HepG2 (cell line): ENCODE measurements at regions not wholly inside any gene's neighbourhood (a gene's known extent, or its start where the extent isn't known, plus 50 kb on each side); places are given as distances from the start of the nearest gene placed in this dataset.

ENCODE experiments used
- ATAC-seq: fragments of 200-7000 bp; cut with Tn5 transposase; 3 replicates; pipeline ENCODE4 v1.9.1; 2020; ENCODE audit warnings: mild to moderate bottlenecking, moderate library complexity
- BruUV-seq: library from RNA; stranded (reverse); fragments of 400-500 nt; replicated peaks from 2 replicates; lab custom pipeline; 2021; lab: Mats Ljungman, UMichigan
- CTCF ChIA-PET: fragments of 300-600 bp; formaldehyde crosslinking; extraction: SDS; loops from one replicate; lab custom pipeline; 2021; ENCODE audit warnings: low total read pairs, inconsistent platforms, low intra/inter-chr PET ratio; lab: Yijun Ruan, JAX
- POLR2A ChIA-PET: fragments of 350-600 bp; sonication (Branson Sonifier 250); formaldehyde crosslinking; loops from one replicate; lab custom pipeline; 2020; ENCODE audit warnings: antibody characterized with exemption, inconsistent platforms; lab: Yijun Ruan, JAX
- DNase-seq: peaks from one replicate; pipeline ENCODE4 v3.0.0-alpha.2; 2015; ENCODE audit warnings: low spot score
- FAIRE-seq: peaks from 3 replicates; lab custom pipeline; 2011; peaks lifted over from hg19 to GRCh38; lab: Jason Lieb, UNC
- H2AFZ ChIP-seq: one replicate; pipeline ENCODE4 v1.6.1; 2011; ENCODE audit warnings: low read length, inconsistent platforms
- H3K27ac ChIP-seq: fragments of 300-600 bp; 3 replicates; pipeline ENCODE4 v1.8.0; 2011; ENCODE audit warnings: mixed run types, mild to moderate bottlenecking, mixed read lengths, low read length, inconsistent platforms; ENCODE audit not compliant: insufficient read depth; ENCODE audit errors: extremely low read length
- H3K27me3 ChIP-seq, 2 experiments: fragments of 200-600 bp in 1 of 2; 2 replicates in 1 of 2; 3 replicates in 1 of 2; pipeline versions ENCODE4 v1.6.0 to v1.8.0; 2011; ENCODE audit warnings: low read length in 2 of 2, mild to moderate bottlenecking in 2 of 2, moderate library complexity in 2 of 2, inconsistent platforms in 1 of 2; ENCODE audit not compliant: insufficient read depth in 2 of 2, control insufficient read depth in 1 of 2
- H3K36me3 ChIP-seq, 2 experiments: fragments of 200-600 bp in 1 of 2; replicated peaks in 1 of 2; 2 replicates in 1 of 2; 3 replicates in 1 of 2; pipeline versions ENCODE4 v1.5.1 to v1.8.0; 2011; ENCODE audit warnings: low read length in 2 of 2, inconsistent platforms in 1 of 2; ENCODE audit not compliant: insufficient read depth in 2 of 2, control insufficient read depth in 1 of 2
- H3K4me1 ChIP-seq: 2 replicates; pipeline ENCODE4 v1.5.1; 2012; ENCODE audit warnings: low read length, inconsistent platforms; ENCODE audit not compliant: insufficient read depth
- H3K4me2 ChIP-seq: 2 replicates; pipeline ENCODE4 v1.6.0; 2011; ENCODE audit warnings: low read depth, low read length, inconsistent platforms
- H3K4me3 ChIP-seq, 3 experiments: fragments of 200-600 bp in 1 of 3; sonication (generic), shearing (Covaris generic) in 1 of 3; replicated peaks in 1 of 3; 2 replicates each; pipeline ENCODE4 v1.5.1; 2011 to 2016; ENCODE audit warnings: low read length in 3 of 3, inconsistent platforms in 2 of 3, low read depth in 2 of 3, mild to moderate bottlenecking in 2 of 3, control low read depth in 1 of 3, mixed read lengths in 1 of 3; ENCODE audit not compliant: insufficient read depth in 1 of 3
- H3K79me2 ChIP-seq: one replicate; pipeline ENCODE4 v1.6.1; 2011; ENCODE audit warnings: low read length, inconsistent platforms; ENCODE audit not compliant: insufficient read depth
- H3K9ac ChIP-seq: 2 replicates; pipeline ENCODE4 v1.6.0; 2011; ENCODE audit warnings: mild to moderate bottlenecking, low read depth, low read length, inconsistent platforms; ENCODE audit not compliant: insufficient read depth
- H3K9me3 ChIP-seq: 2 replicates; pipeline ENCODE4 v1.5.1; 2012; ENCODE audit warnings: mild to moderate bottlenecking, low read length
- H4K20me1 ChIP-seq: 2 replicates; pipeline ENCODE4 v1.6.0; 2011; ENCODE audit warnings: inconsistent platforms, mild to moderate bottlenecking, low read length, moderate library complexity; ENCODE audit not compliant: insufficient read depth
- CEBPB ChIP-seq: IDR thresholded peaks from 2 replicates; pipeline ENCODE4 v1.6.1; 2011; ENCODE audit warnings: low read depth, low read length, improper control_type of control experiment, borderline replicate concordance
- CEBPG ChIP-seq: IDR thresholded peaks from 2 replicates; pipeline ENCODE4 v1.6.1; 2016
- HIVEP1 ChIP-seq: sonication (generic); formaldehyde crosslinking; IDR thresholded peaks from 2 replicates; pipeline ENCODE4 v1.4.0; 2020; ENCODE audit warnings: mild to moderate bottlenecking, missing genetic modification reagents
- ISL2 ChIP-seq: sonication (generic); formaldehyde crosslinking; IDR thresholded peaks from 2 replicates; pipeline ENCODE4 v1.5.0; 2020; ENCODE audit warnings: missing genetic modification reagents
- KLF11 ChIP-seq: IDR thresholded peaks from 2 replicates; pipeline ENCODE4 v1.6.1; 2016; ENCODE audit warnings: missing compliant biosample characterization
- KLF12 ChIP-seq: sonication (generic); formaldehyde crosslinking; IDR thresholded peaks from 2 replicates; pipeline ENCODE4 v1.4.0; 2020; ENCODE audit warnings: missing genetic modification reagents, borderline replicate concordance
- NFKBIZ ChIP-seq: IDR thresholded peaks from 2 replicates; pipeline ENCODE4 v1.6.1; 2018; ENCODE audit warnings: missing genetic modification reagents, missing compliant biosample characterization
- NR1H2 ChIP-seq: sonication (generic); formaldehyde crosslinking; IDR thresholded peaks from 2 replicates; pipeline ENCODE4 v1.8.1; 2022; ENCODE audit warnings: low read depth, missing genetic modification reagents, borderline replicate concordance
- SMARCC2 ChIP-seq: fragments of 450-650 bp; IDR thresholded peaks from 2 replicates; pipeline ENCODE4 v1.6.1; 2017; ENCODE audit warnings: antibody characterized with exemption, mild to moderate bottlenecking
- SNRNP70 ChIP-seq: fragments of 200-400 bp; formaldehyde crosslinking; IDR thresholded peaks from 2 replicates; pipeline ENCODE4 v1.6.1; 2017; ENCODE audit warnings: mild to moderate bottlenecking, low read depth, low read length, moderate library complexity
- TARDBP ChIP-seq: sonication (generic); formaldehyde crosslinking; IDR thresholded peaks from 2 replicates; pipeline ENCODE4 v1.8.0; 2022; ENCODE audit warnings: mild to moderate bottlenecking, missing genetic modification reagents
- TOE1 ChIP-seq: sonication (generic); formaldehyde crosslinking; IDR thresholded peaks from 2 replicates; pipeline ENCODE4 v1.4.0; 2020; ENCODE audit warnings: mild to moderate bottlenecking, missing genetic modification reagents
- YY1 ChIP-seq: IDR thresholded peaks from 2 replicates; pipeline ENCODE4 v1.6.1; 2011; ENCODE audit warnings: low read length, low read depth, moderate library complexity, mild to moderate bottlenecking; ENCODE audit not compliant: insufficient read depth, insufficient replicate concordance
- ZFAT ChIP-seq: sonication (generic); formaldehyde crosslinking; conservative IDR thresholded peaks from 2 replicates; pipeline ENCODE4 v1.8.1; 2023; ENCODE audit warnings: missing genetic modification reagents, inconsistent platforms
- ZNF446 ChIP-seq: sonication (generic); formaldehyde crosslinking; IDR thresholded peaks from 2 replicates; pipeline ENCODE4 v1.5.0; 2020; ENCODE audit warnings: mild to moderate bottlenecking, missing genetic modification reagents
- ZNF460 ChIP-seq: sonication (generic); formaldehyde crosslinking; IDR thresholded peaks from 2 replicates; pipeline ENCODE4 v1.5.1; 2020; ENCODE audit warnings: missing genetic modification reagents, mild to moderate bottlenecking, borderline replicate concordance
- ZNF878 ChIP-seq: sonication (generic); formaldehyde crosslinking; IDR thresholded peaks from 2 replicates; pipeline ENCODE4 v1.8.1; 2023; ENCODE audit warnings: mild to moderate bottlenecking, missing genetic modification reagents, moderate library complexity
- whole genome bisulfite sequencing: methylation state at CpG from one replicate; pipeline ENCODE4 v1.1.6; 2017; ENCODE audit warnings: low lambda C conversion rate; 5-methylcytosine and 5-hydroxymethylcytosine counted together
- in situ Hi-C: cut with HindIII; loops from 2 replicates; pipeline ENCODE4 v1.10.0; 2017; ENCODE audit warnings: low pct_unique_long_range_greater_than_20kb; ENCODE audit not compliant: extremely low pct_ligation_motif_present
- intact Hi-C: fragments of 100-400 bp; cut with micrococcal nuclease; formaldehyde crosslinking; loops from one replicate; pipeline ENCODE4 v1.10.0; 2022; ENCODE audit not compliant: unreplicated experiment
- TF ChIP-seq, protein P1 (sequence below): sonication (generic); formaldehyde crosslinking; IDR thresholded peaks from 2 replicates; pipeline ENCODE4 v1.4.0; 2020; ENCODE audit warnings: missing genetic modification reagents, borderline replicate concordance
- TF ChIP-seq, protein P2 (sequence below): sonication (generic); formaldehyde crosslinking; IDR thresholded peaks from 2 replicates; pipeline ENCODE4 v1.5.0; 2020; ENCODE audit warnings: mild to moderate bottlenecking, missing genetic modification reagents

DNA sequence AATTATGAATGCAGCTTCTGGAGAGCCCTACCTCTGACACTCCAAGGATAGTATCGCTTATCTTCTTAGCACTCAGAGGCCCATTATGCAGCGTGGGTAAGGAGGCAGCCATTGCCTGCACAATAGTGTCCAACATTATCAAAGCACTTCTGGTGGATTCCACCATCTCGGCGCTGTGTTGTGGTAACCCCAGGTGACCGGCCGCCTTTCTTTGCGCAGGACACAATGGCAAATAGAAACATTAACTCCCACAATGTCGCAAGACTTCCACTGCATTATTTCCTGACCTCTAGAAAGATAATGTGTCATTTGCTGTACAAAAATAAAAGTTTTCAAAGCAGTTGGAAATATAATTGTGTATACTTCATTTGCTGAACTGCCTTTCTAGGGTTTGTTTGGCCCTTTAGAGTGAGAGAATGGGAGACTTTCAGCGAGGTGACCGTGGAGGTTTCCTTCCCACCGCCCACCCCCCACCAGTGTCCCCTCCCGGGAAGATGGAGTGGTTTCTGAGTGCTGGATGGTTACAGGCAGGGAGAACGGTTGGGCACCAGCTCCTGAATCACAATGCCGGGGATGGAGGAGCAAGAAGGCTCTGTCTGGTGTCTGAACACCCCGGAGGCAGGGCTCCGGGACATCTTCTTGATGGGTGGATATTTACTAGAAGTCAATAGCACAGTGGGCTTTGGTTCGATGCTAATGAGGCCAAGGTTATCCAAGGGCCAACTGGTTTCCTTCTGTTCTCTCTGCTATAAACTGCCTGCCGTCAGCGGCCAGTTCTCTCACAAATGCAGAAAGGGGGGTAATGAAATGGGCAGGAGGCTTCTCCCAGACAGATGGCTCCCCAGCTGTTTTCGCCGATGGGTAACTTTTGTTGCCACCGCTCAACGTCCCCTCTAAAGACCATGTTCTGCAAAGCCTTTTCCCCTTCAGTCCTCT is 215.4 kb upstream of the PROX1 start:
- POLR2A ChIA-PET: no interaction called here
- H3K9ac ChIP-seq: no peak overlapping the region
- H3K27ac ChIP-seq: no peak overlapping the region
- no peaks in the 10 kb centered on the region for H3K36me3 ChIP-seq
- ATAC-seq (peak; percentile 55; the same call in 2 of the 3 replicates), FAIRE-seq (peak; percentile 34), DNase-seq (peak; percentile 55)
- in situ Hi-C loops: no loop called here
- CTCF ChIA-PET: no interaction called here
- H3K9me3 ChIP-seq: no peaks in the 10 kb centered on the region
- H3K4me2 ChIP-seq: peak overlapping the region; percentile 26; the same call in 1 of the 2 replicates
- no peak overlapping the region for H3K4me3 ChIP-seq
- H4K20me1 ChIP-seq: no peaks in the 10 kb centered on the region
- no peaks in the 10 kb centered on the region for H3K79me2 ChIP-seq
- WGBS: 59% methylated on average over 19 of the region's 23 CpGs
- H3K27me3 ChIP-seq: no peaks in the 10 kb centered on the region
- BruUV-seq: no TSS peak
- H2AFZ ChIP-seq: no peak overlapping the region
- intact Hi-C loops: no loop called here
- H3K4me1 ChIP-seq: peaks cover 15% of the 10 kb centered on the region
- TF ChIP-seq SNRNP70 (no peak), KLF12 (CRISPR knock-in tag) (no peak), NR1H2 (no peak), ZFAT (CRISPR knock-in tag) (no peak), KLF11 (CRISPR knock-in tag) (no peak), ZNF460 (no peak), HIVEP1 (no peak), SMARCC2 (no peak), ZNF878 (CRISPR knock-in tag) (no peak), ISL2 (0 out of 2 replicates have a peak, but pooled peaks have one; percentile 26), TARDBP (CRISPR knock-in tag) (no peak), YY1 (peak; percentile 49), TOE1 (no peak), ZNF446 (CRISPR knock-in tag) (no peak), CEBPB (peak; percentile 72), NFKBIZ (CRISPR knock-in tag) (no peak), CEBPG (0 out of 2 replicates have a peak, but pooled peaks have one; percentile 6)
- TF ChIP-seq, protein P1, sequence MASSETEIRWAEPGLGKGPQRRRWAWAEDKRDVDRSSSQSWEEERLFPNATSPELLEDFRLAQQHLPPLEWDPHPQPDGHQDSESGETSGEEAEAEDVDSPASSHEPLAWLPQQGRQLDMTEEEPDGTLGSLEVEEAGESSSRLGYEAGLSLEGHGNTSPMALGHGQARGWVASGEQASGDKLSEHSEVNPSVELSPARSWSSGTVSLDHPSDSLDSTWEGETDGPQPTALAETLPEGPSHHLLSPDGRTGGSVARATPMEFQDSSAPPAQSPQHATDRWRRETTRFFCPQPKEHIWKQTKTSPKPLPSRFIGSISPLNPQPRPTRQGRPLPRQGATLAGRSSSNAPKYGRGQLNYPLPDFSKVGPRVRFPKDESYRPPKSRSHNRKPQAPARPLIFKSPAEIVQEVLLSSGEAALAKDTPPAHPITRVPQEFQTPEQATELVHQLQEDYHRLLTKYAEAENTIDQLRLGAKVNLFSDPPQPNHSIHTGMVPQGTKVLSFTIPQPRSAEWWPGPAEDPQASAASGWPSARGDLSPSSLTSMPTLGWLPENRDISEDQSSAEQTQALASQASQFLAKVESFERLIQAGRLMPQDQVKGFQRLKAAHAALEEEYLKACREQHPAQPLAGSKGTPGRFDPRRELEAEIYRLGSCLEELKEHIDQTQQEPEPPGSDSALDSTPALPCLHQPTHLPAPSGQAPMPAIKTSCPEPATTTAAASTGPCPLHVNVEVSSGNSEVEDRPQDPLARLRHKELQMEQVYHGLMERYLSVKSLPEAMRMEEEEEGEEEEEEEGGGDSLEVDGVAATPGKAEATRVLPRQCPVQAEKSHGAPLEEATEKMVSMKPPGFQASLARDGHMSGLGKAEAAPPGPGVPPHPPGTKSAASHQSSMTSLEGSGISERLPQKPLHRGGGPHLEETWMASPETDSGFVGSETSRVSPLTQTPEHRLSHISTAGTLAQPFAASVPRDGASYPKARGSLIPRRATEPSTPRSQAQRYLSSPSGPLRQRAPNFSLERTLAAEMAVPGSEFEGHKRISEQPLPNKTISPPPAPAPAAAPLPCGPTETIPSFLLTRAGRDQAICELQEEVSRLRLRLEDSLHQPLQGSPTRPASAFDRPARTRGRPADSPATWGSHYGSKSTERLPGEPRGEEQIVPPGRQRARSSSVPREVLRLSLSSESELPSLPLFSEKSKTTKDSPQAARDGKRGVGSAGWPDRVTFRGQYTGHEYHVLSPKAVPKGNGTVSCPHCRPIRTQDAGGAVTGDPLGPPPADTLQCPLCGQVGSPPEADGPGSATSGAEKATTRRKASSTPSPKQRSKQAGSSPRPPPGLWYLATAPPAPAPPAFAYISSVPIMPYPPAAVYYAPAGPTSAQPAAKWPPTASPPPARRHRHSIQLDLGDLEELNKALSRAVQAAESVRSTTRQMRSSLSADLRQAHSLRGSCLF (CRISPR knock-in tag): no peak
- TF ChIP-seq, protein P2, sequence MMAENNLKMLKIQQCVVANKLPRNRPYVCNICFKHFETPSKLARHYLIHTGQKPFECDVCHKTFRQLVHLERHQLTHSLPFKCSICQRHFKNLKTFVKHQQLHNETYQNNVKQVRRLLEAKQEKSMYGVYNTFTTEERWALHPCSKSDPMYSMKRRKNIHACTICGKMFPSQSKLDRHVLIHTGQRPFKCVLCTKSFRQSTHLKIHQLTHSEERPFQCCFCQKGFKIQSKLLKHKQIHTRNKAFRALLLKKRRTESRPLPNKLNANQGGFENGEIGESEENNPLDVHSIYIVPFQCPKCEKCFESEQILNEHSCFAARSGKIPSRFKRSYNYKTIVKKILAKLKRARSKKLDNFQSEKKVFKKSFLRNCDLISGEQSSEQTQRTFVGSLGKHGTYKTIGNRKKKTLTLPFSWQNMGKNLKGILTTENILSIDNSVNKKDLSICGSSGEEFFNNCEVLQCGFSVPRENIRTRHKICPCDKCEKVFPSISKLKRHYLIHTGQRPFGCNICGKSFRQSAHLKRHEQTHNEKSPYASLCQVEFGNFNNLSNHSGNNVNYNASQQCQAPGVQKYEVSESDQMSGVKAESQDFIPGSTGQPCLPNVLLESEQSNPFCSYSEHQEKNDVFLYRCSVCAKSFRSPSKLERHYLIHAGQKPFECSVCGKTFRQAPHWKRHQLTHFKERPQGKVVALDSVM (CRISPR knock-in tag): no peak
